ENCODE measurements at regions not wholly inside any gene's neighbourhood (a gene's known extent, or its start where the extent isn't known, plus 50 kb on each side); places are given as distances from the start of the nearest gene placed in this dataset.
"Not testable (repeated sequence)": the region's sequence is repeated elsewhere in the genome, so short reads cannot be mapped to it uniquely, and the experiment has no call there.

DNA sequence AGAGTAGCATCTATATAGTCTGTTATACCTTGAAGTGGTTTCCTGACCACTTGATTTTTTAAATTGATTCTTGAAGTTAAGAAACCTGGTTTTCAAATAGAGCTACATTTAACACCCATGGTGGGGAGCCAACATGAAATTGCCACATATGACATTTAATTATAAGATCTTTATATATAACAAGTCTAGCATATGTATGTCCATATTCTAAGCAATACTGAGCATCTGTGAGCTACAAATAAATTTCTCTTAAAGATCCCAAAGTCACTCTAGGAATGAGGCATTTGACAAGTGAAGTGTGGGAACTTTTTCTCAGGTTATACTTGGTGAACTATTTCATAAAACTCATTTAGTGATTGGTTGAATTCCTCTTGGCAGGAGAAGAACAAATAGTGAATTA lies 132.5 kb downstream of the RPL10L start:
- FAIRE-seq: no peak
- intact Hi-C loops (cut with micrococcal nuclease): no loop called here

GRCh38 chr14:46508752-46509151 lies 142.8 kb downstream of the RPL10L start:
- ATAC-seq; H3K4me3 ChIP-seq; H3K36me3 ChIP-seq (ENCODE audit: control insufficient read depth, insufficient read depth, low read length); H2AFZ ChIP-seq (ENCODE audit: low read depth, low read length); H3K27ac ChIP-seq (ENCODE audit: extremely low read depth, low read depth, low read length); POLR2A ChIA-PET; BruUV-seq (replicated peaks); DNase-seq (ENCODE audit: extremely low read depth in 1 of 4, low spot score in 3 of 4); FAIRE-seq; H3K4me1 ChIP-seq (replicated peaks in 1 of 2; ENCODE audit: control insufficient read depth in 2 of 2, insufficient read depth in 2 of 2, low read length in 2 of 2); CTCF ChIA-PET (ENCODE audit: low intra/inter-chr PET ratio); H3K79me2 ChIP-seq (ENCODE audit: control insufficient read depth, insufficient read depth, low read length); H3K9me1 ChIP-seq (ENCODE audit: control insufficient read depth, insufficient read depth, low read length); H4K20me1 ChIP-seq (replicated peaks; ENCODE audit: control insufficient read depth, insufficient read depth, low read length); H3K4me2 ChIP-seq (ENCODE audit: insufficient read depth, low read length); intact Hi-C loops (cut with micrococcal nuclease); H3K27me3 ChIP-seq (ENCODE audit: control insufficient read depth in 2 of 2, insufficient read depth in 2 of 2, low read length in 2 of 2); in situ Hi-C loops (cut with MboI); H3K9ac ChIP-seq (ENCODE audit: insufficient read depth in 1 of 2, low read depth in 2 of 2, low read length in 2 of 2); H3K9me3 ChIP-seq (replicated peaks; ENCODE audit: control insufficient read depth, insufficient read depth, low read depth, low read length): not testable (repeated sequence)
- 0% methylated on average over 2 of the region's 13 CpGs for WGBS (ENCODE audit: insufficient coverage, low coverage, missing lambda C conversion rate)

More for the DNA sequence above, 132.5 kb downstream of the RPL10L start:
- Histone ChIP-seq H3K4me1 (replicated peaks in 1 of 2; ENCODE audit: control insufficient read depth in 2 of 2, insufficient read depth in 2 of 2, low read length in 2 of 2) (no peaks in the 10 kb centered on the region), H3K9me1 (ENCODE audit: control insufficient read depth, insufficient read depth, low read length) (no peaks in the 10 kb centered on the region), H3K9ac (ENCODE audit: insufficient read depth in 1 of 2, low read depth in 2 of 2, low read length in 2 of 2) (no peak overlapping the region), H2AFZ (ENCODE audit: low read depth, low read length) (no peak overlapping the region), H3K9me3 (replicated peaks; ENCODE audit: control insufficient read depth, insufficient read depth, low read depth, low read length) (no peaks in the 10 kb centered on the region), H3K4me3 (no peak overlapping the region), H4K20me1 (replicated peaks; ENCODE audit: control insufficient read depth, insufficient read depth, low read length) (no peaks in the 10 kb centered on the region), H3K4me2 (ENCODE audit: insufficient read depth, low read length) (no peak overlapping the region), H3K79me2 (ENCODE audit: control insufficient read depth, insufficient read depth, low read length) (no peaks in the 10 kb centered on the region), H3K27ac (ENCODE audit: extremely low read depth, low read depth, low read length) (no peak overlapping the region), H3K36me3 (ENCODE audit: control insufficient read depth, insufficient read depth, low read length) (no peaks in the 10 kb centered on the region), H3K27me3 (ENCODE audit: control insufficient read depth in 2 of 2, insufficient read depth in 2 of 2, low read length in 2 of 2) (no peaks in the 10 kb centered on the region)
- ChIA-PET CTCF (ENCODE audit: low intra/inter-chr PET ratio) (no interaction called here), POLR2A (interaction anchor here (0.5 kb wide), 1 partner anchor 851 kb away, joined by 3 read pairs; no protein-coding TSS in a partner anchor)
- ATAC-seq: no peak
- BruUV-seq (replicated peaks): no TSS peak
- DNase-seq (ENCODE audit: extremely low read depth in 1 of 4, low spot score in 3 of 4): no peak
- in situ Hi-C loops (cut with MboI): no loop called here
- TF ChIP-seq ZNF830 (CRISPR knock-in tag; IDR thresholded peaks at IDR 0.05): no peak

Measured in K562 (cell line).